ENCODE measurements at regions not wholly inside any gene's neighbourhood (a gene's known extent, or its start where the extent isn't known, plus 50 kb on each side); places are given as distances from the start of the nearest gene placed in this dataset.
"Not testable (repeated sequence)": the region's sequence is repeated elsewhere in the genome, so short reads cannot be mapped to it uniquely, and the experiment has no call there.

DNA sequence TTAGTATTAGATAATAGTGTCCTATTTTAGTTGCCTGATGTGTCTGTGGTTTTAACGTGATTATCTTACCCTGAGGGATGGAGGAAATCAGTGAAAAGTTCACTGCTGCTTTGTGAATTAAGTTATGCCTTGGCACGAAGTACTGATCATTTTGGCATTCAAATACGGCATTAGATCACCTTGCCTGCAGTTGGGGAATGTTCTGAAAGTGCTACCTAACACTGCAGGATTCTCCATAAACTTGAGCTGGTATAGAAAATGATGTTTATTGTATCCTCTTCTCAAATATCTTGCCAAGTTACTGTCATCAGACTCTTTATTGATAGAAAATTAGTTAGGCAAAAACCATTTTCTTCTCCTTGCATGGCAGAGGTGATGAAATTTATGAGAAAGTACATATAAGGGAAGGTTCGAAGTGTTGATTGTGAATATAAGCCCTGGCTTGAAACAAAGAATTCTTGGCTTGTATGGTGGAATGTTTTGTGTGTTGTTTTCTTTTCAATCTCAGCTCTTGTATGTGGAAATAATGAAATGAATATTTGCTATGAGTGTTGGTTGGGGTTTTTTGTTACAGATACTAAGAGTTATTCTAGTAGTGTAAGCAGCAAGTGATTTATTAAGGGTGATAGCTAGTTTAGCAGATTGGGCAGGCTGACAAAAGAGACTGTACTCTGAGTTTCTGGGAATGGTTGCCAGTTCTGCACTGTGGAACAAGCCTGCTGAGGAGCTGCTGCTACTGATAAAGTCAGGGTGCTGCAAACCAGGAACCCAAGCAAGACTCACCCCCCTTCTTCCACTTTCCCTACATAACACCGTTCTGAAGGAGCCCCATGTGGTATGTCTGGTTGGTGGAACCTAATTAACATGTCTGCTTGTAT lies 448.3 kb downstream of the PCNX1 start:
- no peak for TF ChIP-seq EZH2phosphoT487 (IDR thresholded peaks at IDR 0.05; ENCODE audit: borderline replicate concordance, low read depth, low read length)
- TF ChIP-seq, protein P1, sequence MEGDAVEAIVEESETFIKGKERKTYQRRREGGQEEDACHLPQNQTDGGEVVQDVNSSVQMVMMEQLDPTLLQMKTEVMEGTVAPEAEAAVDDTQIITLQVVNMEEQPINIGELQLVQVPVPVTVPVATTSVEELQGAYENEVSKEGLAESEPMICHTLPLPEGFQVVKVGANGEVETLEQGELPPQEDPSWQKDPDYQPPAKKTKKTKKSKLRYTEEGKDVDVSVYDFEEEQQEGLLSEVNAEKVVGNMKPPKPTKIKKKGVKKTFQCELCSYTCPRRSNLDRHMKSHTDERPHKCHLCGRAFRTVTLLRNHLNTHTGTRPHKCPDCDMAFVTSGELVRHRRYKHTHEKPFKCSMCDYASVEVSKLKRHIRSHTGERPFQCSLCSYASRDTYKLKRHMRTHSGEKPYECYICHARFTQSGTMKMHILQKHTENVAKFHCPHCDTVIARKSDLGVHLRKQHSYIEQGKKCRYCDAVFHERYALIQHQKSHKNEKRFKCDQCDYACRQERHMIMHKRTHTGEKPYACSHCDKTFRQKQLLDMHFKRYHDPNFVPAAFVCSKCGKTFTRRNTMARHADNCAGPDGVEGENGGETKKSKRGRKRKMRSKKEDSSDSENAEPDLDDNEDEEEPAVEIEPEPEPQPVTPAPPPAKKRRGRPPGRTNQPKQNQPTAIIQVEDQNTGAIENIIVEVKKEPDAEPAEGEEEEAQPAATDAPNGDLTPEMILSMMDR (conservative IDR thresholded peaks at IDR 0.05; ENCODE audit: low read length) = no peak
- intact Hi-C loops (cut with micrococcal nuclease; ENCODE audit: unreplicated experiment) = no loop called here
- H2AFZ ChIP-seq (ENCODE audit: low read length) = no peak overlapping the region
- no peaks in the 10 kb centered on the region for H4K20me1 ChIP-seq (ENCODE audit: insufficient read depth, low read length)
- H3K9me3 ChIP-seq (ENCODE audit: low read length) = peaks cover 5% of the 10 kb centered on the region; the same call in 1 of the 2 replicates
- DNase-seq (ENCODE audit: low spot score) = no peak
- ChIA-PET POLR2A (interaction anchor here (0.6 kb wide), 1 partner anchor 241 kb away, joined by 3 read pairs; no protein-coding TSS in a partner anchor), CTCF (ENCODE audit: unreplicated experiment) (no interaction called here)
- H3K9me2 ChIP-seq (ENCODE audit: insufficient read depth, low read length) = no peaks in the 10 kb centered on the region
- H3K4me3 ChIP-seq (ENCODE audit: low read depth, low read length, poor library complexity, severe bottlenecking) = no peak overlapping the region
- BruUV-seq (replicated peaks) = no TSS peak
- no peak overlapping the region for H3K4me2 ChIP-seq (ENCODE audit: low read length)
- H3K36me3 ChIP-seq (ENCODE audit: insufficient read depth, low read length) = peaks cover 46% of the 10 kb centered on the region
- H3K27ac ChIP-seq (ENCODE audit: low read depth, low read length, poor library complexity, severe bottlenecking) = no peak overlapping the region
- H3K79me2 ChIP-seq (ENCODE audit: insufficient read depth, low read depth, low read length) = peaks cover 28% of the 10 kb centered on the region; the same call in 1 of the 2 replicates
- H3K4me1 ChIP-seq (ENCODE audit: insufficient read depth, low read length, poor library complexity, severe bottlenecking) = peaks cover 25% of the 10 kb centered on the region

DNA sequence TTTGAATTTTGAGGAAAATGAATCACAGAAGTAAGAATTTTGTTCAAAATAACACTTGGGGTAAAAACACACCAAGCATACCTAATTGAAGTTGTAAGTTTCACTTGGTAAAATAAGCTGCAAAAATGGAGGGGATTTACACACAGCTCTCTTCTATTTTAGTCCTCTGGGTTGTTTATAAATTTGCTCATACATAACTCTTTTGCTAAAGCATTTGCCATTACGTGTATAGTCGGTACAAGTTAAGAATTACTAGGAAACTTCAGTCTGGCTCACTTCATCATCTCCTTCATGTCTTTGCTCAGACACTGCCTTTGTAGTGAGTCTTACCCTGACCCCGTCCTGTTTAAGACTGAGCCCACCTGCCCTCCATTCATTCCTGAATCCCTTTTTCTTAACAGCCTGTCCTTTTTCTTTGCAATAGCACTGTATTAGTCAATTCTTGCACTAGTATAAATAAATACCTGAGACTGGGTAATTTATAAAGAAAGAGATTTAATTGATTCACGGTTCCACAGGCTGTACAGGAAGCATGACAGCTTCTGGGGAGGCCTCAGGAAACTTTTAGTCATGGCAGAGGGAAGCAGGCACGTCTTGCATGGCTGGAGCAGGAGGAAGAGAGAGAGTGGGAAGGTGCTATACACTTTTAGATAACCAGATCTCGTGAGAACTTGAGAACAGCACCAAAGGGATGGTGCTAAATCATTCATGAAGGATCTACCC lies 451.1 kb downstream of the PCNX1 start:
- BruUV-seq (replicated peaks) = no TSS peak
- Histone ChIP-seq H3K27ac (ENCODE audit: low read depth, low read length, poor library complexity, severe bottlenecking) (no peak overlapping the region), H3K36me3 (ENCODE audit: insufficient read depth, low read length) (peaks cover 30% of the 10 kb centered on the region), H3K79me2 (ENCODE audit: insufficient read depth, low read depth, low read length) (peaks cover 28% of the 10 kb centered on the region; the same call in 1 of the 2 replicates), H2AFZ (ENCODE audit: low read length) (no peak overlapping the region), H4K20me1 (ENCODE audit: insufficient read depth, low read length) (no peaks in the 10 kb centered on the region), H3K9me3 (ENCODE audit: low read length) (no peaks in the 10 kb centered on the region; the same call in 1 of the 2 replicates), H3K4me1 (ENCODE audit: insufficient read depth, low read length, poor library complexity, severe bottlenecking) (peaks cover 32% of the 10 kb centered on the region), H3K4me2 (ENCODE audit: low read length) (no peak overlapping the region), H3K4me3 (ENCODE audit: low read depth, low read length, poor library complexity, severe bottlenecking) (no peak overlapping the region), H3K9me2 (ENCODE audit: insufficient read depth, low read length) (no peaks in the 10 kb centered on the region)
- CTCF ChIA-PET (ENCODE audit: unreplicated experiment) = no interaction called here
- DNase-seq (ENCODE audit: low spot score) = no peak
- POLR2A ChIA-PET = no interaction called here
- intact Hi-C loops (cut with micrococcal nuclease; ENCODE audit: unreplicated experiment) = no loop called here
- no peak for TF ChIP-seq EZH2phosphoT487 (IDR thresholded peaks at IDR 0.05; ENCODE audit: borderline replicate concordance, low read depth, low read length)
- TF ChIP-seq, protein P1 (conservative IDR thresholded peaks at IDR 0.05; ENCODE audit: low read length) = no peak

DNA sequence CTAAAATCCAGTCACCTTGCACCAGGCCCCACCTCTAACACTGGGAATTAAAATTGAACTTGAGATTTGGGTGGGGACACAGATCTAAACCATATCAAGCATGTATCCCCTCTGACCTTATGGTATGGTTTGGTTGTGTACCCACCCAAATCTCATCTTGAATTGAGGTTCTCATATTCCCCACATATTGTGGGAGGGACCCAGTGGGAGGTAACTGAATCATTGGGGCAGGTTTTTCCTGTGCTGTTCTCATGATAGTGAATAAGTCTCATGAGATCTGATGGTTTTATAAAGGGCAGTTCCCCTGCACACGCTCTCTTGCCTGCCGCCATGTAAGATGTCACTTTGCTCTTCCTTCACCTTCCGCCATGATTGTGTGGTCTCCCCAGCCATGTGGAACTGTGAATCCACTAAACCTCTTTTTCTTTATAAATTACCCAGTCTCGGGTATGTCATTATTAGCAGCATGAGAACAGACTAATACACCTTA lies 451.7 kb downstream of the PCNX1 start:
- CTCF ChIA-PET (ENCODE audit: unreplicated experiment); H3K9me3 ChIP-seq (ENCODE audit: low read length); POLR2A ChIA-PET; H4K20me1 ChIP-seq (ENCODE audit: insufficient read depth, low read length); DNase-seq (ENCODE audit: low spot score); BruUV-seq (replicated peaks); H3K9me2 ChIP-seq (ENCODE audit: insufficient read depth, low read length); H3K27ac ChIP-seq (ENCODE audit: low read depth, low read length, poor library complexity, severe bottlenecking); H2AFZ ChIP-seq (ENCODE audit: low read length); H3K4me3 ChIP-seq (ENCODE audit: low read depth, low read length, poor library complexity, severe bottlenecking); intact Hi-C loops (cut with micrococcal nuclease; ENCODE audit: unreplicated experiment); H3K4me2 ChIP-seq (ENCODE audit: low read length): not testable (repeated sequence)
- H3K36me3 ChIP-seq (ENCODE audit: insufficient read depth, low read length) = peaks cover 25% of the 10 kb centered on the region
- H3K79me2 ChIP-seq (ENCODE audit: insufficient read depth, low read depth, low read length) = peaks cover 28% of the 10 kb centered on the region; the same call in 1 of the 2 replicates
- H3K4me1 ChIP-seq (ENCODE audit: insufficient read depth, low read length, poor library complexity, severe bottlenecking) = peaks cover 32% of the 10 kb centered on the region
